GM19468 (cell line): ENCODE measurements at regions not wholly inside any gene's neighbourhood (a gene's known extent, or its start where the extent isn't known, plus 50 kb on each side); places are given as distances from the start of the nearest gene placed in this dataset.
"Not testable (repeated sequence)": the region's sequence is repeated elsewhere in the genome, so short reads cannot be mapped to it uniquely, and the experiment has no call there.

Source experiments
- ATAC-seq: cut with Tn5 transposase; IDR thresholded peaks from one replicate; pipeline ENCODE4 v1.9.1; 2021; ENCODE audit warnings: mild to moderate bottlenecking, moderate library complexity, moderate number of reproducible peaks; ENCODE audit not compliant: unreplicated experiment; ENCODE audit errors: extremely low read depth

GRCh38 chr5:102554082-102554481, 55.3 kb upstream of the SLCO6A1 start:
- ATAC-seq = no peak

DNA sequence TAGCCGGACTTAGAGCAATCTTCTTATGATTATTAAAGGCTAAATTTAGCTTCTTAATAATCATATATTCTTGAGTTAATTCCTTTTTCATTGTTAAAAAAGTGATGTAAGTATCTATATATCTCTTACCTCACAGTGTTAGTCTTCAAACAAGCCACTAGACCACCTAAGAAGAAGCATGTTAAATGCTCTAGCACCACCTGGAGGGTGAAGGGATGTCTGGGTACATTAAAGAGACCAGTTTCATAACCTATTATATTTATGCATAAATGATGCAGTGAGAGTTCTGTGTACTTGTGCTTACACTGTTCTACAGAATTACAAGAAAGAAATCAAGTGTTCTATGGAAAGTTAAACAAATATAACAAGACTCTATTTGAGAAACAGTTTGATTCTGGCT, 55.9 kb upstream of the SLCO6A1 start:
- no peak for ATAC-seq

DNA sequence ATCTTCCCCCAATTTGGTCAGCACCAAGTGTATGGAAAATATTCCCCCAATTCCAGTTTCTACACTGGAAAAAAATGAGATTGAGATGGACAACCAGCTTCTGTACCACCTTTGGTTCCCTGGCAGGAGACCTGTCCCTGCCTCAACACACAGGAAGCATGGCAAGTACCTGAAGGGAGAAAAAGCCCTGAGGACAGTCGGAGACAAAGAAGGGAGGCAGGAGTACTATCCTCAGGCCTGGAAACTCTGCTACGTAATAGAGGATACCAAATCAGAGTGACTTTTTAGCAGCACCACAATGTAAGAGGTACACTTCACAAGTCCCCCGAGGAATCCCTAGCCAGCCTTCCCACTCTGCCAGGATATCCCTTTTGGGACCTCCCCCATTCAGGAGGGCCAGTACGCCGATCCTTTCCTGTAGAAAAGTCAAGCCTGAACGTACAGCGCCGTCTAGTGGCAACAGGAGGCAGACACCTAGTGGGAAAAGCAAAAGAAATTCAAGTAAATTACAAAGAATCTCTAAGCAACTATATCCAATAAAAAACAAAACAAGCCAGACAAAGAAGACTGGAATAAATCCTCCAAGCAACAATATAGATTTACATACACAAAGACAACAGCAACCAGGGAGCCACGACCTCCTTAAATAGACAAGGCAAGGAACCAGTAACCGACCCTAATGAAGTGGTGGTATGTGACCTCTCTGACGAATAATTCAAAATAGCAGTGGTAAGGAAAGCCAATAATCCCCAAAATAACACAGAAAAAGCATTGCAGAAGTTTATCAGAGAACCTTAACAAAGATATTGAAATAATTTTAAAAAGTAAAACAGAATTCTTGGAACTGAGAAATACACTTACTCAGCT, 63.3 kb upstream of the SLCO6A1 start:
- no peak for ATAC-seq

DNA sequence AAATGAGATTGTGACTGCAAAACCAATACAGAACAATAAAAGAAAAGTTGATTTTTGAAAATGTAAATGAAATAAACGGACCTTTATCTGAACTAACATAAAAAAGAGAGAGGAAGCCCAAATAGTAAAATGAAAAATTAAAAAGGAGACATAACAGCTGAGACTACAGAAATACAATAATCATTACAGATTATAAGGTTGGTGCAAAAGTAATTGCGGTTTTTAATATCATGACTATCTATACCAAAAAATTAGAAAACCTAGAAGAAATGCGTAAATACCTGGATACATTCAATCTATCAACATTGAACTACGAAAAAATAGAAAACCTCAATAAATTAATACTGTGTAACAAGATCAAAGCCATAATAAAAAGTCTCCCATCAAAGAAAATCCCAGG, 71.9 kb upstream of the SLCO6A1 start:
- no peak for ATAC-seq

- ATAC-seq = no peak
These were observed 79.6 kb upstream of the SLCO6A1 start for GRCh38 chr5:102578362-102578761.

DNA sequence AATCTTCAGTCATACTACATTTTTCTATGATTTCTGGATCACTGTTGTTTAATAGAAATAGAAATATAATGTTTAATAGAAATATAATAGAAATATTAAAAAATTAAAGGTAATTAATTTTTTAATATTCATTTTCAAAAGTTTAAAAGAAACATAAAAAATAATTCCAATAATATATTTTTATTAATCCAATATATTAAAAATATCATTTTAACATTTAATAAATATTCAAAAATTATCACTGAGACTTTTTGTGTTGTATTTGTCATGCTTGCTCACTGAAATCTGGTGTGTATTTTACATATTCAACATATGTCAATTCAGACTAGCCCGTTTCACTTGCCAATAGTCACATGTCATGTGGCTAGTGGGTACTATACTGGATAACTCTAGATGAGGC, 80.6 kb upstream of the SLCO6A1 start:
- no peak for ATAC-seq

DNA sequence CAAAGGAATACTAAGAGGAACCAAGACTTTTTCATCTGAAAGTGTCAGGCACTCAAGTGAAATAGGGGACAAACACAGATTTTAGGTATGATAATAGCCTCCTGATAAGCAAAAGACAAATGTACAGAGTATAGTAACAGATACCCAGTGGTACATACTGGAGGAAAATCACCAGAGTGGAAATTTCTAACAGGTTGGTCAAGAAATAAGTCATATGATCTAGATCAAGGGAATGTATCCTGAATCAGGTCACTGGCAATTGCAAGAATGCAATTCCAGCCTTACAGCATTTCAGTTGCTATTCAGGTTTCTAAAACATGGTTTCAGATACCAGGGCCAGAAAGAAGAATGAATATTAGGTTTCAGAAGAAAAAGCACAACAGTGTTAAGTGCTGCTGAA, 82.2 kb upstream of the SLCO6A1 start:
- no peak for ATAC-seq

DNA sequence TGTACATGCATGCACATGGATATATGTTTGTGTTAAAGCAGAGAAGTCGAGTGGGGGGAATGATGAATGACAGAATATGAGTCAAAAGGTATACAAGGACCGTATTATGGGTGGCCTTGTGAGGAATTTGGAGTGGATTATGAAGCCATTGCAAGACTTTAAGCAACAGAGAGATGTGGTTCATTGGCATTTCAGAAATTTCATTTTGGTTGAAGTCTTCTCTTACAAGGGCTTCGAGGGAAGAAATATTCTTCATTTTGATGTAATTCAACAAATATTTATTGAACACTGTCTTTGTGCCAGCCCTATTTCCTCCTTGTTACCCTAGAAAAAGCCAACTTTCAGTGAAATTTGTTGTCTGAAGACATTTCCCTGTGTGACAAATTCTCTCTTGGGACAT, 83.9 kb upstream of the SLCO6A1 start:
- ATAC-seq = no peak

- no peak for ATAC-seq
These were observed 84.7 kb upstream of the SLCO6A1 start for GRCh38 chr5:102583276-102584124.

DNA sequence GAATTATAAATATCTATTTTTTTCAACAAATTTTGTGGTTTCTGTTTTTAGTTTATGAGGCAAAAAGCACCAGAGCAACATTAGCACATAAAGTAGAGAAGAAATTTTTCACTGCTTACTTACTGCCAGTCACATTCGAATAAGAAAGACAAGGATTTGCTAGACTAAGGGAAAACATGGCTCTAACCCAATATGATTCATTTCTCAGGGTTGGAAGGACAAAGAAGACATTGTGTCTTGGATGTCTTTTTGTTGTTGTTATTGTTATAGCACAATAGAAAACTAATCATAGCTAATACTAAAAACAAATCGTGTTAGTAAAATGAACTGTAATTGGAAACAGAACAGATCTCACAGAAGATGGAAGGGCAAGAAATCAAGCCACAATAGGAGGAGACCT, 90.9 kb upstream of the SLCO6A1 start:
- ATAC-seq = no peak

- ATAC-seq = no peak
These were observed 91.7 kb upstream of the SLCO6A1 start for GRCh38 chr5:102590467-102590866.

GRCh38 chr5:102591650-102592049, 92.8 kb upstream of the SLCO6A1 start:
- peak; percentile 83 for ATAC-seq

GRCh38 chr5:102592586-102592985, 93.8 kb upstream of the SLCO6A1 start:
- ATAC-seq = not testable (repeated sequence)

GRCh38 chr5:102594192-102594591, 95.4 kb upstream of the SLCO6A1 start:
- no peak for ATAC-seq

- no peak for ATAC-seq
These were observed 96.5 kb upstream of the SLCO6A1 start for GRCh38 chr5:102595332-102595731.

DNA sequence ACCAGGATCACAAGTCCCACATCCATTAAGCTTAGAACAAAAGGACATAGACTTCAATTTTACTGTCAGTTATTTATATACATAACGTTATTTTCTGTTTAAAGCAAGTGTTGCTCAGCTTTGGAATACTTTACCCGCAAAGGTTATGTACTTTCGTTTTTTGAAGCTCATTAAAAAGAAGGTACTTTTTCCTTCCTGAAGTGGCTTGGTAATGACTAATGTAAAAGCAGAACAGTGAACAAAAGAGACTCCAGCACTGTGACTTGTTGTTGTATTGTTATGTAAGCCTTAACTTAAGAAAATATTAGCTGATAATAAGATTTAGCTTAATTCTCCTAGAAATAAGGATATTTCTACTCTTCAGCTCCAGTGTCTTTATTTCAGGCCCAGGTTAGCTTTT, 97.3 kb upstream of the SLCO6A1 start:
- ATAC-seq = no peak

DNA sequence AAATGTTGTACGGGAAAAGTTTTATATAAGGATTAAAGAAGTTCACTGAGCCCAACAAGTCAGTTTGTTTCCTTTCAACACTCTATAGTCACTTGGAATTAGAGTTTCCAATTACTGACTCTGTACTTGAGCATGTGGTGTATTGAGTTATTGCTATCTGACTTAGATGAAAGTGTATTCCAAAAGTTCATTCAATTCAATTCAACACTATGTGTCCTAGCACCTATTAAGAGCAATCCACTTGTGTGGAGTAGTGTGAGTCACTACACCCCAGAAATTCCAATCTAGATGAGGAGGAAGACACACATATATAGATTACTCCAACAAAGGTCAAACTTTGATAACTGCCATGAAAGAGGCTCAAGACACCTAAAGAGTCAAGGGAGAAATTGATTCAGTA, 98.2 kb upstream of the SLCO6A1 start:
- no peak for ATAC-seq

GRCh38 chr5:102599289-102599688, 100.5 kb upstream of the SLCO6A1 start:
- ATAC-seq = no peak

- no peak for ATAC-seq
These were observed 102.2 kb upstream of the SLCO6A1 start for GRCh38 chr5:102600964-102601363.

DNA sequence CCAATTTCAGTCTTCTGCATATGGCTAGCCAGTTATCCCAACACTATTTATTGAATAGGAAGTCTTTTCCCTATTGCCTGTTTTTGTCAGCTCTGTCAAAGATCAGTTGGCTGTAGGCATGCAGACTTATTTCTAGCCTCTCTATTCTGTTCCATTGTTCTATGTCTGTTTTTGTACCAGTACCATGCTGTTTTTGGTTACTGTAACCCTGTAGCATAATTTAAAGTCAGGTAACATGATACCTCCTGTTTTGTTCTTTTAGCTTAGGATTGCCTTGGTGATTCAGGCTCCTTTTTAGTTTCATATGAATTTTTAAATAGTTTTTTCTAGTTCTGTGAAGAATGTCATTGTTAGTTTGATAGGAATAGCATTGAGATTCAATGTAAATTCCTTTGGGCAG, 104.9 kb upstream of the SLCO6A1 start:
- no peak for ATAC-seq

GRCh38 chr5:102608414-102608813, 109.6 kb upstream of the SLCO6A1 start:
- no peak for ATAC-seq
